ENCODE measurements at regions not wholly inside any gene's neighbourhood (a gene's known extent, or its start where the extent isn't known, plus 50 kb on each side); places are given as distances from the start of the nearest gene placed in this dataset.

DNA sequence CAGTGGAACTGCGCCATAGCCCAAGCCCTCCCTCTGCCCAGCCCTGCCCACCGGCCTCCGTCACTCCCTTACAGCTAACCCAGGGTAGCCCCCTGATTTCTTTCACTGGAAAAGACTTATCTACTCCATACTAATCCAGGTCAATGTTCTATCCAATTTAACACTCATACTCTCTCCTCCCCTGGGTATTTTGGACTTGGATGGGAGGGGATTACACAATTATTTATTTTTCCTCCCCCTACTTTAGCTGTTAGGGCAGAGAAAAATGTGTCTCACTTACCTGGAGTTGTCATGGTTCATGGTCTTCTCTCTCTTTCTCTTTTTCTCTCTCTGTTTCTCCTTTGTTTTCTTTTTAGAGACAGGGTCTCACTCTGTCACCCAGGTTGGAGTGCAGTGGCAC is 100.6 kb upstream of the ST8SIA3 start:
- Histone ChIP-seq H3K9me3 (ENCODE audit: control insufficient read depth, insufficient read depth, low read depth, low read length) (no peaks in the 10 kb centered on the region), H3K4me1 (ENCODE audit: control insufficient read depth, insufficient read depth, low read length) (no peaks in the 10 kb centered on the region), H3K4me3 (ENCODE audit: low read depth, low read length) (no peak overlapping the region), H3K27ac (ENCODE audit: extremely low read depth, low read depth, low read length) (no peak overlapping the region), H3K36me3 (ENCODE audit: control insufficient read depth in 2 of 2, insufficient read depth in 1 of 2, low read length in 2 of 2) (no peaks in the 10 kb centered on the region)
- no peak for TF ChIP-seq RBAK (tag by site-specific recombination; IDR thresholded peaks at IDR 0.05)
- TF ChIP-seq ZNF416 (tag by site-specific recombination; IDR thresholded peaks at IDR 0.05), result no peak
- TF ChIP-seq ZNF223 (tag by site-specific recombination; IDR thresholded peaks at IDR 0.05), result no peak
- TF ChIP-seq GLI4 (tag by site-specific recombination; IDR thresholded peaks at IDR 0.05), result no peak
- no peak for TF ChIP-seq ZNF324 (tag by site-specific recombination; IDR thresholded peaks at IDR 0.05)
- TF ChIP-seq ZNF202 (tag by site-specific recombination; IDR thresholded peaks at IDR 0.05; ENCODE audit: borderline replicate concordance), result no peak
- no peak for TF ChIP-seq CTCF (tag by site-specific recombination; IDR thresholded peaks at IDR 0.05)
- TF ChIP-seq ZNF791 (tag by site-specific recombination; IDR thresholded peaks at IDR 0.05), result no peak
- no peak for TF ChIP-seq MYNN (tag by site-specific recombination; IDR thresholded peaks at IDR 0.05; ENCODE audit: borderline replicate concordance)
- TF ChIP-seq ZNF26 (tag by site-specific recombination; IDR thresholded peaks at IDR 0.05), result no peak
- TF ChIP-seq ZNF112 (tag by site-specific recombination; IDR thresholded peaks at IDR 0.05), result no peak
- CTCF ChIA-PET, result interaction anchor here (0.7 kb wide), 1 partner anchor 220 kb away, joined by 3 read pairs; no protein-coding TSS in a partner anchor
- POLR2A ChIA-PET, result no interaction called here

- CTCF ChIA-PET, result interaction anchor here (0.6 to 0.7 kb wide), 2 partner anchors 385 to 411 kb away, joined by 3 read pairs; no protein-coding TSS in a partner anchor
Measured at GRCh38 chr18:57253903-57254302, 98.5 kb upstream of the ST8SIA3 start.

More at GRCh38 chr18:57253903-57254302, 98.5 kb upstream of the ST8SIA3 start:
- POLR2A ChIA-PET, result no interaction called here
- H3K4me1 ChIP-seq (ENCODE audit: control insufficient read depth, insufficient read depth, low read length), result no peaks in the 10 kb centered on the region
- no peaks in the 10 kb centered on the region for H3K9me3 ChIP-seq (ENCODE audit: control insufficient read depth, insufficient read depth, low read depth, low read length)
- H3K27ac ChIP-seq (ENCODE audit: extremely low read depth, low read depth, low read length), result no peak overlapping the region
- H3K4me3 ChIP-seq (ENCODE audit: low read depth, low read length), result no peak overlapping the region
- no peaks in the 10 kb centered on the region for H3K36me3 ChIP-seq (ENCODE audit: control insufficient read depth in 2 of 2, insufficient read depth in 1 of 2, low read length in 2 of 2)
- TF ChIP-seq ZNF398 (tag by site-specific recombination; IDR thresholded peaks at IDR 0.05) (no peak), ZNF843 (tag by site-specific recombination; IDR thresholded peaks at IDR 0.05) (no peak), ZNF501 (tag by site-specific recombination; IDR thresholded peaks at IDR 0.05) (no peak), ZNF311 (tag by site-specific recombination; IDR thresholded peaks at IDR 0.05; ENCODE audit: borderline replicate concordance) (no peak), ZNF449 (tag by site-specific recombination; IDR thresholded peaks at IDR 0.05) (no peak), REPIN1 (tag by site-specific recombination; IDR thresholded peaks at IDR 0.05; ENCODE audit: low read depth) (no peak)
- TF ChIP-seq, protein P1, sequence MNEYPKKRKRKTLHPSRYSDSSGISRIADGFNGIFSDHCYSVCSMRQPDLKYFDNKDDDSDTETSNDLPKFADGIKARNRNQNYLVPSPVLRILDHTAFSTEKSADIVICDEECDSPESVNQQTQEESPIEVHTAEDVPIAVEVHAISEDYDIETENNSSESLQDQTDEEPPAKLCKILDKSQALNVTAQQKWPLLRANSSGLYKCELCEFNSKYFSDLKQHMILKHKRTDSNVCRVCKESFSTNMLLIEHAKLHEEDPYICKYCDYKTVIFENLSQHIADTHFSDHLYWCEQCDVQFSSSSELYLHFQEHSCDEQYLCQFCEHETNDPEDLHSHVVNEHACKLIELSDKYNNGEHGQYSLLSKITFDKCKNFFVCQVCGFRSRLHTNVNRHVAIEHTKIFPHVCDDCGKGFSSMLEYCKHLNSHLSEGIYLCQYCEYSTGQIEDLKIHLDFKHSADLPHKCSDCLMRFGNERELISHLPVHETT (tag by site-specific recombination; IDR thresholded peaks at IDR 0.05), result no peak
